ENCODE measurements at regions not wholly inside any gene's neighbourhood (a gene's known extent, or its start where the extent isn't known, plus 50 kb on each side); places are given as distances from the start of the nearest gene placed in this dataset.

GRCh38 chr5:88085462-88085861, 183.2 kb downstream of the TMEM161B start:
- Histone ChIP-seq H3K9ac (ENCODE audit: insufficient read depth in 1 of 2, low read depth in 2 of 2, low read length in 2 of 2) (no peak overlapping the region), H4K20me1 (replicated peaks; ENCODE audit: control insufficient read depth, insufficient read depth, low read length) (no peaks in the 10 kb centered on the region)
- FAIRE-seq = no peak

GRCh38 chr5:88081877-88082276, 186.8 kb downstream of the TMEM161B start:
- CTCF ChIA-PET (ENCODE audit: low intra/inter-chr PET ratio) = no interaction called here
- H3K9me1 ChIP-seq (ENCODE audit: control insufficient read depth, insufficient read depth, low read length) = no peaks in the 10 kb centered on the region
- no peak overlapping the region for H3K4me3 ChIP-seq
- intact Hi-C loops (cut with micrococcal nuclease) (no loop called here), in situ Hi-C loops (cut with MboI) (no loop called here)
- H3K4me2 ChIP-seq (ENCODE audit: insufficient read depth, low read length) = no peak overlapping the region
- DNase-seq (ENCODE audit: extremely low read depth in 1 of 4, low spot score in 3 of 4) = no peak
- H3K9me3 ChIP-seq (replicated peaks; ENCODE audit: control insufficient read depth, insufficient read depth, low read depth, low read length) = no peaks in the 10 kb centered on the region
- no peaks in the 10 kb centered on the region for H3K36me3 ChIP-seq (ENCODE audit: control insufficient read depth, insufficient read depth, low read length)
- H3K9ac ChIP-seq (ENCODE audit: insufficient read depth in 1 of 2, low read depth in 2 of 2, low read length in 2 of 2) = no peak overlapping the region
- H3K79me2 ChIP-seq (ENCODE audit: control insufficient read depth, insufficient read depth, low read length) = no peaks in the 10 kb centered on the region
- H3K27me3 ChIP-seq (ENCODE audit: control insufficient read depth in 2 of 2, insufficient read depth in 2 of 2, low read length in 2 of 2) = no peaks in the 10 kb centered on the region
- no TSS peak for BruUV-seq (replicated peaks)
- H2AFZ ChIP-seq (ENCODE audit: low read depth, low read length) = no peak overlapping the region
- H4K20me1 ChIP-seq (replicated peaks; ENCODE audit: control insufficient read depth, insufficient read depth, low read length) = no peaks in the 10 kb centered on the region
- POLR2A ChIA-PET = no interaction called here
- FAIRE-seq = no peak
- H3K27ac ChIP-seq (ENCODE audit: extremely low read depth, low read depth, low read length) = no peak overlapping the region
- no peaks in the 10 kb centered on the region for H3K4me1 ChIP-seq (replicated peaks in 1 of 2; ENCODE audit: control insufficient read depth in 2 of 2, insufficient read depth in 2 of 2, low read length in 2 of 2)
- no peak for ATAC-seq
- TF ChIP-seq ZNF589 (CRISPR knock-in tag; IDR thresholded peaks at IDR 0.05; ENCODE audit: low read depth) (no peak), JUNB (CRISPR knock-in tag; conservative IDR thresholded peaks at IDR 0.05) (no peak), CTCFL (IDR thresholded peaks at IDR 0.05; ENCODE audit: borderline replicate concordance, insufficient read depth, low read depth, low read length, poor library complexity, severe bottlenecking) (no peak), CHCHD3 (CRISPR knock-in tag; IDR thresholded peaks at IDR 0.05) (no peak), NELFE (IDR thresholded peaks at IDR 0.05; ENCODE audit: insufficient read depth, insufficient read length) (no peak), HDAC8 (tag; IDR thresholded peaks at IDR 0.05) (no peak), NFIC (IDR thresholded peaks at IDR 0.05) (no peak), ZNF316 (IDR thresholded peaks at IDR 0.05) (no peak), ZNF778 (CRISPR knock-in tag; IDR thresholded peaks at IDR 0.05) (no peak), ZFP30 (CRISPR knock-in tag; IDR thresholded peaks at IDR 0.05; ENCODE audit: borderline replicate concordance) (no peak)
- TF ChIP-seq, protein P1, sequence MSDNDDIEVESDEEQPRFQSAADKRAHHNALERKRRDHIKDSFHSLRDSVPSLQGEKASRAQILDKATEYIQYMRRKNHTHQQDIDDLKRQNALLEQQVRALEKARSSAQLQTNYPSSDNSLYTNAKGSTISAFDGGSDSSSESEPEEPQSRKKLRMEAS (CRISPR knock-in tag; IDR thresholded peaks at IDR 0.05) = no peak

More at GRCh38 chr5:88085462-88085861, 183.2 kb downstream of the TMEM161B start:
- CTCF ChIA-PET (ENCODE audit: low intra/inter-chr PET ratio) = no interaction called here
- no peak overlapping the region for H3K27ac ChIP-seq (ENCODE audit: extremely low read depth, low read depth, low read length)
- H3K27me3 ChIP-seq (ENCODE audit: control insufficient read depth in 2 of 2, insufficient read depth in 2 of 2, low read length in 2 of 2) = no peaks in the 10 kb centered on the region
- DNase-seq (ENCODE audit: extremely low read depth in 1 of 4, low spot score in 3 of 4) (no peak), ATAC-seq (no peak)
- H3K36me3 ChIP-seq (ENCODE audit: control insufficient read depth, insufficient read depth, low read length) = no peaks in the 10 kb centered on the region
- in situ Hi-C loops (cut with MboI) (no loop called here), intact Hi-C loops (cut with micrococcal nuclease) (no loop called here)
- no peaks in the 10 kb centered on the region for H3K9me3 ChIP-seq (replicated peaks; ENCODE audit: control insufficient read depth, insufficient read depth, low read depth, low read length)
- no peaks in the 10 kb centered on the region for H3K79me2 ChIP-seq (ENCODE audit: control insufficient read depth, insufficient read depth, low read length)
- no peak overlapping the region for H2AFZ ChIP-seq (ENCODE audit: low read depth, low read length)
- H3K4me1 ChIP-seq (replicated peaks in 1 of 2; ENCODE audit: control insufficient read depth in 2 of 2, insufficient read depth in 2 of 2, low read length in 2 of 2) = no peaks in the 10 kb centered on the region
- TF ChIP-seq KDM4B (IDR thresholded peaks at IDR 0.05; ENCODE audit: borderline replicate concordance in 2 of 2, low read depth in 1 of 2) = no peak
- TF ChIP-seq, protein P2, sequence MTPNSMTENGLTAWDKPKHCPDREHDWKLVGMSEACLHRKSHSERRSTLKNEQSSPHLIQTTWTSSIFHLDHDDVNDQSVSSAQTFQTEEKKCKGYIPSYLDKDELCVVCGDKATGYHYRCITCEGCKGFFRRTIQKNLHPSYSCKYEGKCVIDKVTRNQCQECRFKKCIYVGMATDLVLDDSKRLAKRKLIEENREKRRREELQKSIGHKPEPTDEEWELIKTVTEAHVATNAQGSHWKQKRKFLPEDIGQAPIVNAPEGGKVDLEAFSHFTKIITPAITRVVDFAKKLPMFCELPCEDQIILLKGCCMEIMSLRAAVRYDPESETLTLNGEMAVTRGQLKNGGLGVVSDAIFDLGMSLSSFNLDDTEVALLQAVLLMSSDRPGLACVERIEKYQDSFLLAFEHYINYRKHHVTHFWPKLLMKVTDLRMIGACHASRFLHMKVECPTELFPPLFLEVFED (CRISPR knock-in tag; conservative IDR thresholded peaks at IDR 0.05) = no peak
- no peak for TF ChIP-seq DPF2 (IDR thresholded peaks at IDR 0.05)
- TF ChIP-seq POLR2G (IDR thresholded peaks at IDR 0.05; ENCODE audit: low read depth, low read length) = no peak
- TF ChIP-seq SRSF3 (IDR thresholded peaks at IDR 0.05; ENCODE audit: insufficient read depth, low read length) = no peak
- no peak for TF ChIP-seq NCOA6 (IDR thresholded peaks at IDR 0.05)
- TF ChIP-seq SMAD1 (IDR thresholded peaks at IDR 0.05; ENCODE audit: low read depth, low read length, partially characterized antibody) = no peak
- no peak overlapping the region for H3K4me2 ChIP-seq (ENCODE audit: insufficient read depth, low read length)
- WGBS (ENCODE audit: insufficient coverage, low coverage, missing lambda C conversion rate) = 0% methylated on average over 5 of the region's 5 CpGs
- no peaks in the 10 kb centered on the region for H3K9me1 ChIP-seq (ENCODE audit: control insufficient read depth, insufficient read depth, low read length)
- H3K4me3 ChIP-seq = no peak overlapping the region
- POLR2A ChIA-PET = no interaction called here
- BruUV-seq (replicated peaks) = no TSS peak

All from K562 (cell line).